RWPE2 (cell line): ENCODE measurements at regions not wholly inside any gene's neighbourhood (a gene's known extent, or its start where the extent isn't known, plus 50 kb on each side); places are given as distances from the start of the nearest gene placed in this dataset.
"Not testable (repeated sequence)": the region's sequence is repeated elsewhere in the genome, so short reads cannot be mapped to it uniquely, and the experiment has no call there.

Experiments
- ATAC-seq: fragments of 200-7000 bp; cut with Tn5 transposase; 3 replicates; pipeline ENCODE4 v1.9.1; 2021; ENCODE audit warnings: low read depth
- DNase-seq: peaks from one replicate; pipeline ENCODE4 v3.0.0-alpha.2; 2020; ENCODE audit warnings: low spot score
- H3K27ac ChIP-seq: fragments of 450-650 bp; 2 replicates; pipeline ENCODE4 v1.5.1; 2017; ENCODE audit warnings: mild to moderate bottlenecking; ENCODE audit not compliant: poor library complexity, severe bottlenecking
- H3K27me3 ChIP-seq: fragments of 250-450 bp; sonication (Bioruptor Pico); 2 replicates; pipeline ENCODE4 v1.5.1; 2021; ENCODE audit warnings: mild to moderate bottlenecking, moderate library complexity; ENCODE audit not compliant: insufficient read depth, poor library complexity, severe bottlenecking
- H3K36me3 ChIP-seq: fragments of 250-450 bp; sonication (Bioruptor Pico); 2 replicates; pipeline ENCODE4 v1.5.1; 2020; ENCODE audit warnings: low read depth, mild to moderate bottlenecking, moderate library complexity
- H3K4me1 ChIP-seq: fragments of 250-450 bp; sonication (Bioruptor Pico); 2 replicates; pipeline ENCODE4 v1.5.1; 2021; ENCODE audit warnings: mild to moderate bottlenecking, moderate library complexity; ENCODE audit not compliant: insufficient read depth, poor library complexity, severe bottlenecking
- H3K4me3 ChIP-seq: fragments of 250-450 bp; sonication (Bioruptor Pico); 2 replicates; pipeline ENCODE4 v1.5.1; 2021; ENCODE audit warnings: mild to moderate bottlenecking, moderate library complexity; ENCODE audit not compliant: severe bottlenecking
- H3K9me3 ChIP-seq: fragments of 250-450 bp; sonication (Bioruptor Pico); 2 replicates; pipeline ENCODE4 v1.5.1; 2021; ENCODE audit warnings: mild to moderate bottlenecking, moderate library complexity; ENCODE audit not compliant: severe bottlenecking
- TF ChIP-seq, protein P1 (sequence below): fragments of 450-650 bp; IDR thresholded peaks from one replicate; pipeline ENCODE4 v1.5.1; 2017; ENCODE audit warnings: mild to moderate bottlenecking, moderate library complexity; ENCODE audit not compliant: poor library complexity, severe bottlenecking

DNA sequence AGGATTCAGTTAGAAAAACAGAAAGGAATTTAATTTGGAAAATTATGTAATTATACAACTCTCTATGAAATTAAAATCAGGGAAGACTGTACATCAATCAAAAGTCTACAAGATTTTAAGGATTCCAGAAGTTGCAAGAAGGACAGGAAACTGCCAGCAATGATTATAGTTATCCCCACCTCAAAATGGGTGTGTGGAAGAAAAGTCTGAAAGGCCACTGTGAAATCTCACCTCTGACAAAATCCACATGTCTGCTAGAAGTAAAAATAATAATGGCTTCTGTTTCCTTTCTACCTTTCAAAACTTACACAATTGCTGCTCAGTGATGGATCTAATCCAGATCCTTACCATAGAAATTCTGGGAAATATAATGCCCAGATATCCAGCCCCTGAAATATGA, 708.1 kb upstream of the ADGRL4 start:
- H3K27me3 ChIP-seq = no peaks in the 10 kb centered on the region
- DNase-seq (no peak), ATAC-seq (no peak)
- H3K4me3 ChIP-seq = no peak overlapping the region
- no peaks in the 10 kb centered on the region for H3K9me3 ChIP-seq
- TF ChIP-seq, protein P1, sequence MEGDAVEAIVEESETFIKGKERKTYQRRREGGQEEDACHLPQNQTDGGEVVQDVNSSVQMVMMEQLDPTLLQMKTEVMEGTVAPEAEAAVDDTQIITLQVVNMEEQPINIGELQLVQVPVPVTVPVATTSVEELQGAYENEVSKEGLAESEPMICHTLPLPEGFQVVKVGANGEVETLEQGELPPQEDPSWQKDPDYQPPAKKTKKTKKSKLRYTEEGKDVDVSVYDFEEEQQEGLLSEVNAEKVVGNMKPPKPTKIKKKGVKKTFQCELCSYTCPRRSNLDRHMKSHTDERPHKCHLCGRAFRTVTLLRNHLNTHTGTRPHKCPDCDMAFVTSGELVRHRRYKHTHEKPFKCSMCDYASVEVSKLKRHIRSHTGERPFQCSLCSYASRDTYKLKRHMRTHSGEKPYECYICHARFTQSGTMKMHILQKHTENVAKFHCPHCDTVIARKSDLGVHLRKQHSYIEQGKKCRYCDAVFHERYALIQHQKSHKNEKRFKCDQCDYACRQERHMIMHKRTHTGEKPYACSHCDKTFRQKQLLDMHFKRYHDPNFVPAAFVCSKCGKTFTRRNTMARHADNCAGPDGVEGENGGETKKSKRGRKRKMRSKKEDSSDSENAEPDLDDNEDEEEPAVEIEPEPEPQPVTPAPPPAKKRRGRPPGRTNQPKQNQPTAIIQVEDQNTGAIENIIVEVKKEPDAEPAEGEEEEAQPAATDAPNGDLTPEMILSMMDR = no peak
- H3K36me3 ChIP-seq = no peaks in the 10 kb centered on the region
- no peak overlapping the region for H3K27ac ChIP-seq
- H3K4me1 ChIP-seq = no peaks in the 10 kb centered on the region

DNA sequence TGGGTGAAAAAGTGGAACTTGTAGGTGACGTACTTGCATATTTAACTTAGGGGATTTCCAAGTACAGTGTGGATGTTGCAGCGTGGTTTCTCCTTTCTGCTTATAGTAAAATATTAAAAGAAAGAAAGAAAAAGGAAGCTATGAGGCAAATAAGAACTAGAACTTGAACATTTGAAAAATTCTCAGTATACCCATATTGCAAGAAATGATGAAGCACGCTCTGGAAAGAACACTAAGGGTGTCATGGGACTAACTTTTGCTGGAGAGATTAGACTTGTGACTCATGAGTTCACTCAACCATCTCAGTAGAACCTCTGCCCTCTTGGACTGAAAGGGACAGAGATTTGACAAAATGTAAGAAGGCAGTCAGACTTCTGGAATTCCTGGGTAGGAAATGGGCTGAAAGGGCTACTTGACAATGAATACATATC, 704.5 kb upstream of the ADGRL4 start:
- ATAC-seq (no peak), DNase-seq (no peak)
- H3K36me3 ChIP-seq = no peaks in the 10 kb centered on the region
- TF ChIP-seq, protein P1 = no peak
- no peak overlapping the region for H3K27ac ChIP-seq
- no peaks in the 10 kb centered on the region for H3K27me3 ChIP-seq
- no peaks in the 10 kb centered on the region for H3K4me1 ChIP-seq
- no peak overlapping the region for H3K4me3 ChIP-seq
- H3K9me3 ChIP-seq = no peaks in the 10 kb centered on the region

DNA sequence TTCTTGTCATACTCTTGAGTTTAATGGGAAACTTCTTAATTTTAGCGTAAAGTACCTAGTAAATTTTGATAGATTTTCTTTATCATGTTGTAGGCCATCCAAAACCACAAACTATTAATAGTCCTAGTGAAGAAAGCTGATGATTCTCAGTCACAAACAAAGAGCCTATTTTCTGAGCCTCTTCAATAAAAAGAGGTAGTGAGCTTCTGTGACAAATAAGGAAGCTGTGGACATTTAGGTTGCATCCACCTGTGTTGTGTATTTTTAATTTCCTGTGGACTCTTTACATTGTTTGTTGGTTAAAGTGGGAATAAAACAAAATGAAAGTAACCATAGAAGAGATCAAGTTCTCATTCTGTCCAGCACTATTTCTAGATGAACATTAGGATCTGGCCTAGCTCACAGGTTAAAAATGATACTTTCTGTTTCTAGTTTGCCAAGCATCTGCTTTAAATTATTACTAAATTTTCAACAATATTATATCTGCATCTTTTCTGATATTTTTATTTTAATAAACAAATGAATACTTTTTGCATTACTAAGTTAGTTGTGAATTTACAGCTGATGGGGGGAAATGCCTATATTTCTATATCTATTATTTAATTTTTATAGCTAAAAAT, 702.2 kb upstream of the ADGRL4 start:
- H3K36me3 ChIP-seq = no peaks in the 10 kb centered on the region
- H3K27me3 ChIP-seq = no peaks in the 10 kb centered on the region
- no peak overlapping the region for H3K27ac ChIP-seq
- TF ChIP-seq, protein P1 = no peak
- H3K4me1 ChIP-seq = no peaks in the 10 kb centered on the region
- no peak overlapping the region for H3K4me3 ChIP-seq
- DNase-seq (no peak), ATAC-seq (no peak)
- H3K9me3 ChIP-seq = no peaks in the 10 kb centered on the region

DNA sequence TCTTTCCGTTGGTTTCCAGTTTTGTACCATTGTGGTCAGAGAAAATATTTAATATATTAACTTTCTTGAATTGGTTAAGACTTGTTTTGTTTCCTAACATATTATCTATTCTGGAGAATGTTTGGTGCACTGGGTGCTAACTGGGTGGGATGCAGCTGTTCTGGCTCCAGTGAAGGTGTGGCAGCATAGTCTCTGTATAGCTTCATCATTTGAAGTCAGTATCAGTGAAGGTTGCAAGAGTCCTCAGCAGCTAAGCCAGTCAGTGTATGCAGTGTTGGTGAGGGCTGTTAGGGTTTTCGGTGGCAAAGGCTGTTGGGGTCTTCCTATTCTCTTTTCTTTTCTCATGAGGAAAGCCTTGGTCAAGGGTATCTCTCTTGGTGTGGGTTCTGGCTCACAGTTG, 698.7 kb upstream of the ADGRL4 start:
- Histone ChIP-seq H3K4me3 (no peak overlapping the region), H3K9me3 (no peaks in the 10 kb centered on the region), H3K36me3 (no peaks in the 10 kb centered on the region), H3K4me1 (no peaks in the 10 kb centered on the region), H3K27me3 (no peaks in the 10 kb centered on the region), H3K27ac (no peak overlapping the region)
- ATAC-seq (no peak), DNase-seq (no peak)
- TF ChIP-seq, protein P1 = no peak

DNA sequence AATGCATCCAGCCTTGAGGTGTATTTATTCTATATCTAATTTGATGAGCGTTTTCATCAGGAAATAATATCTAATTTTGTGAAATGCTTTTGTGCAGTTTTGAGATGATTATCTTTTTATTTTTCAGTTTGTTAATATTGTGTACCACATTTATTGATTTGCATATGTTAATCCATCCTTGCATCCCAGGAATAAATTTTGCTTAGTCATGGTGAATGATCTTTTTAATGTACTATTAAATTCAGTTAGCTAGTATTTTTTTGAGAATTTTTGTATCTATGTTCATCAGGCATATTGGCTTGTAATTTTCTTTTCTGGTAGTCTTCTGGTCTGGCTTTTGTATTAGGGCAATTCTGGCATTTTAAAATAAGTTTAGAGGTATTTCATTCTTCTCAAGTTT, 697.5 kb upstream of the ADGRL4 start:
- Histone ChIP-seq H3K27me3 (no peaks in the 10 kb centered on the region), H3K4me3 (no peak overlapping the region)
- ATAC-seq = no peak

DNA sequence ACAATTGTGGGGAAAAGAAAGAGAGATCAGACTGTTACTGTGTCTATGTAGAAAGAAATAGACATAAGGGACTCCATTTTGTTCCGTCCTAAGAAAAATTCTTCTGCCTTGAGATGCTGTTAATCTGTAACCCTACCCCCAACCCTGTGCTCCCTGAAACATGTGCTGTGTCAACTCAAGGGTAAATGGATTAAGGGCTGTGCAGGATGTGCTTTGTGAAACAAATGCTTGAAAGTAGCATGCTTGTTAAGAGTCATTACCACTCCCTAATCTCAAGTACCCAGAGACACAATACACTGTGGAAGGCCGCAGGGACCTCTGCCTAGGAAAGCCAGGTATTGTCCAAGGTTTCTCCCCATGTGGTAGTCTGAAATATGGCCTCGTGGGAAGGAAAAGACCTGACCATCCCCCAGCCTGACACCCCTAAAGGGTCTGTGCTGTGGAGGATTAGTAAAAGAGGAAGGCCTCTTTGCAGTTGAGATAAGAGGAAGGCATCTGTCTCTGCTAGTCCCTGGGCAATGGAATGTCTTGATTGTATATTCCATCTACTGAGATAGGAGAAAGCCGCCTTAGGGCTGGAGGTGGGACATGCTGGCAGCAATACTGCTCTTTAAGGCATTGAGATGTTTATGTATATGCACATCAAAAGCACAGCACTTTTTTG, 695.9 kb upstream of the ADGRL4 start:
- DNase-seq, H3K4me1 ChIP-seq, ATAC-seq, H3K27me3 ChIP-seq, H3K36me3 ChIP-seq, H3K4me3 ChIP-seq, H3K9me3 ChIP-seq, H3K27ac ChIP-seq: not testable (repeated sequence)

More for the DNA sequence above, 697.5 kb upstream of the ADGRL4 start:
- H3K27ac ChIP-seq = no peak overlapping the region
- TF ChIP-seq, protein P1 = no peak
- H3K9me3 ChIP-seq = no peaks in the 10 kb centered on the region
- no peak for DNase-seq
- H3K4me1 ChIP-seq = no peaks in the 10 kb centered on the region
- H3K36me3 ChIP-seq = no peaks in the 10 kb centered on the region
